ENCODE measurements at regions not wholly inside any gene's neighbourhood (a gene's known extent, or its start where the extent isn't known, plus 50 kb on each side); places are given as distances from the start of the nearest gene placed in this dataset.

- H2BK15ac ChIP-seq (ENCODE audit: low read depth, low read length) = no peak overlapping the region
- Mint-ChIP-seq H3K9me3 (no peaks in the 10 kb centered on the region), H3K36me3 (ENCODE audit: insufficient read depth in 1 of 3, low read depth in 3 of 3) (no peaks in the 10 kb centered on the region), H3K4me3 (no peak overlapping the region), H3K27me3 (ENCODE audit: low read depth) (no peaks in the 10 kb centered on the region), H3K4me1 (peaks cover 3 to 8% of the 10 kb centered on the region in 2 experiments; a peak in 3 of 4 replicates), H3K27ac (peak overlapping the region in 1 of 3 experiments; percentile 11; a peak in 2 of 7 replicates)
- no peaks in the 10 kb centered on the region for H3K27me3 ChIP-seq (ENCODE audit: insufficient read depth, low read length)
- no peak overlapping the region for H2BK20ac ChIP-seq (ENCODE audit: low read depth, low read length, poor library complexity, severe bottlenecking)
- no peak overlapping the region for H2AFZ ChIP-seq (ENCODE audit: low read length)
- H2BK120ac ChIP-seq (ENCODE audit: low read depth, low read length, poor library complexity, severe bottlenecking) = no peak overlapping the region
- no peaks in the 10 kb centered on the region for H3K4me1 ChIP-seq (ENCODE audit: insufficient read depth, low read length)
- no peak overlapping the region for H3K27ac ChIP-seq (ENCODE audit: insufficient read length, low read depth, low read length)
- H4K20me1 ChIP-seq (ENCODE audit: control insufficient read depth, insufficient read depth, insufficient read length) = no peaks in the 10 kb centered on the region
- H3K23me2 ChIP-seq (ENCODE audit: insufficient read length, low read depth, low read length, poor library complexity, severe bottlenecking) = no peaks in the 10 kb centered on the region
- no peak overlapping the region for H3K56ac ChIP-seq (ENCODE audit: insufficient read length, low read depth, low read length)
- H4K8ac ChIP-seq (replicated peaks; ENCODE audit: insufficient read length, low read depth, low read length) = no peak overlapping the region
- no peak for DNase-seq
- no peak overlapping the region for H4K5ac ChIP-seq (ENCODE audit: insufficient read length, low read depth, low read length)
- H2BK5ac ChIP-seq (ENCODE audit: insufficient read length, low read length) = no peak overlapping the region
- H3K14ac ChIP-seq (ENCODE audit: insufficient read depth, low read length) = no peak overlapping the region
- no peak overlapping the region for H3K23ac ChIP-seq (ENCODE audit: insufficient read length, low read depth, low read length)
- H3K9me3 ChIP-seq (ENCODE audit: control insufficient read depth, low read depth, low read length) = no peaks in the 10 kb centered on the region
- no CpG with 5 or more reads among the region's 4 CpGs for WGBS (ENCODE audit: extremely low coverage, insufficient read length, low lambda C conversion rate)
- H3K4me2 ChIP-seq (ENCODE audit: insufficient read depth, insufficient read length, low read length) = no peak overlapping the region
- H3K18ac ChIP-seq (ENCODE audit: insufficient read length, low read depth, low read length) = no peak overlapping the region
- H2AK5ac ChIP-seq (ENCODE audit: insufficient read length, low read length) = no peak overlapping the region
- no peak overlapping the region for H2BK12ac ChIP-seq (ENCODE audit: insufficient read length, low read depth, low read length)
- TF ChIP-seq CTCF (conservative IDR thresholded peaks at IDR 0.05) = no peak
- H3K9ac ChIP-seq (ENCODE audit: extremely low read depth, insufficient read length, low read length) = no peak overlapping the region
- no peak overlapping the region for H3K4ac ChIP-seq (ENCODE audit: low read depth, low read length)
- no peaks in the 10 kb centered on the region for H3K79me2 ChIP-seq (ENCODE audit: insufficient read depth, low read length)
- H3T11ph ChIP-seq (ENCODE audit: low read length) = no peak overlapping the region
- H4K91ac ChIP-seq (ENCODE audit: insufficient read length, low read depth, low read length) = no peak overlapping the region
- H3K79me1 ChIP-seq (ENCODE audit: insufficient read depth, low read depth, low read length, poor library complexity, severe bottlenecking) = no peaks in the 10 kb centered on the region
Measured at GRCh38 chr4:30939684-30940083, 219.5 kb downstream of the PCDH7 start.

Measured in H9 (cell line).